Fibroblast of lung (primary cell): ENCODE measurements at regions not wholly inside any gene's neighbourhood (a gene's known extent, or its start where the extent isn't known, plus 50 kb on each side); places are given as distances from the start of the nearest gene placed in this dataset.

Experiments used
- DNase-seq, 2 donors: peaks; one replicate each; pipeline versions ENCODE4 v3.0.0 to v3.0.0-alpha.2; 2010; ENCODE audit warnings: low read depth in 2 of 2
- H2AFZ ChIP-seq: 2 replicates; pipeline ENCODE4 v1.5.1; 2012; ENCODE audit warnings: low read length, control low read depth, inconsistent platforms
- H3K27ac ChIP-seq: 2 replicates; pipeline ENCODE4 v1.5.1; 2011; ENCODE audit warnings: low read length, control low read depth; ENCODE audit not compliant: insufficient read depth
- H3K27me3 ChIP-seq: 2 replicates; pipeline ENCODE4 v1.5.1; 2011; ENCODE audit warnings: mild to moderate bottlenecking, low read length; ENCODE audit not compliant: control insufficient read depth, insufficient read depth
- H3K36me3 ChIP-seq: 2 replicates; pipeline ENCODE4 v1.5.1; 2011; ENCODE audit warnings: low read length; ENCODE audit not compliant: control insufficient read depth, insufficient read depth
- H3K4me1 ChIP-seq: 2 replicates; pipeline ENCODE4 v1.5.1; 2011; ENCODE audit warnings: low read length; ENCODE audit not compliant: control insufficient read depth, insufficient read depth; ENCODE audit errors: extremely low read depth
- H3K4me2 ChIP-seq: 2 replicates; pipeline ENCODE4 v1.5.1; 2011; ENCODE audit warnings: low read length, control low read depth; ENCODE audit not compliant: insufficient read depth; ENCODE audit errors: extremely low read depth
- H3K4me3 ChIP-seq, 4 experiments: fragments of 200-600 bp in 1 of 4; sonication (generic) in 1 of 4; replicated peaks in 1 of 4; 2 replicates each; pipeline ENCODE4 v1.5.1; 2011 to 2016; ENCODE audit warnings: low read length in 4 of 4, low read depth in 3 of 4, mild to moderate bottlenecking in 3 of 4, control low read depth in 2 of 4, inconsistent platforms in 1 of 4, mixed read lengths in 1 of 4; ENCODE audit not compliant: insufficient read depth in 1 of 4; ENCODE audit errors: control extremely low read depth in 1 of 4
- H3K79me2 ChIP-seq: 2 replicates; pipeline ENCODE4 v1.5.1; 2012; ENCODE audit warnings: mild to moderate bottlenecking, low read length, inconsistent platforms; ENCODE audit not compliant: control insufficient read depth, insufficient read depth
- H3K9ac ChIP-seq: 2 replicates; pipeline ENCODE4 v1.5.1; 2011; ENCODE audit warnings: mild to moderate bottlenecking, low read length, control low read depth; ENCODE audit not compliant: insufficient read depth
- H3K9me3 ChIP-seq: 2 replicates; pipeline ENCODE4 v1.5.1; 2012; ENCODE audit warnings: low read depth, low read length; ENCODE audit not compliant: control insufficient read depth, insufficient read depth
- H4K20me1 ChIP-seq: 2 replicates; pipeline ENCODE4 v1.5.1; 2011; ENCODE audit warnings: low read length; ENCODE audit not compliant: control insufficient read depth, insufficient read depth; ENCODE audit errors: extremely low read depth
- EZH2 ChIP-seq: IDR thresholded peaks from 2 replicates; pipeline ENCODE4 v1.5.1; 2012; ENCODE audit warnings: low read length, control low read depth, mild to moderate bottlenecking; ENCODE audit errors: missing control alignments
- TF ChIP-seq, protein P1 (sequence below), 2 donors: IDR thresholded peaks in 1 of 2; conservative IDR thresholded peaks in 1 of 2; 1 replicate in 1 of 2; 2 replicates in 1 of 2; pipeline ENCODE4 v1.5.1; 2011 to 2012; ENCODE audit warnings: low read length in 2 of 2, control low read depth in 1 of 2, inconsistent platforms in 1 of 2, low read depth in 1 of 2, mild to moderate bottlenecking in 1 of 2

DNA sequence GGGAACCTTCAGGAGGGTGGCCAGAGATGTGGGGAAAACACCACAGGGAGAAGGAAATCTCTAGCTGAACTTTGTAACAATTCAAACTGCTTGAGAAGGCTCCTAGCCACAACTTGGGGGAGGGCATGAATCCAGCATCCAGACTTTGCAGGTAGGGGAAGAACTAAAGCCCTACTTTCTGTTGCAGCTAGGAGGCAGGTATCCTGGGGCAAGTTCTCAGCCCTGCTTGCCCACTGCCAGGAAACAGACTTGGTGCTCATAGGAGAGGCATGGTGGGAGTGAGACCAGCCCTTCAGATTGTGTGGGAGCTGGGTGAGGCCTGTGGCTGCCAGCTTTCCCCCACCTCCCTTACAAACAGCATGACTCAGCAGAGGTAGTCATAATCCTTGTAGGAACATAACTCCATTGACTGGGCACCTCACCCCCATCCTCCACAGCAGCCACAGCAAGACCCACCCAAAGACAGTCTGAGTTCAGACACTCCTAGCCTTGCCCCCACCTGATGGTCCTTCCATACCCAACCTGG is 209.5 kb upstream of the CPEB2 start:
- H3K4me2 ChIP-seq: no peak overlapping the region
- H3K9ac ChIP-seq: no peak overlapping the region
- DNase-seq: peak in 1 of 2 donors; percentile 6
- TF ChIP-seq, protein P1, sequence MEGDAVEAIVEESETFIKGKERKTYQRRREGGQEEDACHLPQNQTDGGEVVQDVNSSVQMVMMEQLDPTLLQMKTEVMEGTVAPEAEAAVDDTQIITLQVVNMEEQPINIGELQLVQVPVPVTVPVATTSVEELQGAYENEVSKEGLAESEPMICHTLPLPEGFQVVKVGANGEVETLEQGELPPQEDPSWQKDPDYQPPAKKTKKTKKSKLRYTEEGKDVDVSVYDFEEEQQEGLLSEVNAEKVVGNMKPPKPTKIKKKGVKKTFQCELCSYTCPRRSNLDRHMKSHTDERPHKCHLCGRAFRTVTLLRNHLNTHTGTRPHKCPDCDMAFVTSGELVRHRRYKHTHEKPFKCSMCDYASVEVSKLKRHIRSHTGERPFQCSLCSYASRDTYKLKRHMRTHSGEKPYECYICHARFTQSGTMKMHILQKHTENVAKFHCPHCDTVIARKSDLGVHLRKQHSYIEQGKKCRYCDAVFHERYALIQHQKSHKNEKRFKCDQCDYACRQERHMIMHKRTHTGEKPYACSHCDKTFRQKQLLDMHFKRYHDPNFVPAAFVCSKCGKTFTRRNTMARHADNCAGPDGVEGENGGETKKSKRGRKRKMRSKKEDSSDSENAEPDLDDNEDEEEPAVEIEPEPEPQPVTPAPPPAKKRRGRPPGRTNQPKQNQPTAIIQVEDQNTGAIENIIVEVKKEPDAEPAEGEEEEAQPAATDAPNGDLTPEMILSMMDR (conservative IDR thresholded peaks at IDR 0.05 in 1 of 2, IDR thresholded peaks at IDR 0.05 in 1 of 2; ENCODE audit: low read depth in 1 of 2, low read length in 2 of 2): no peak
- no peak for TF ChIP-seq EZH2
- no peaks in the 10 kb centered on the region for H3K79me2 ChIP-seq
- H3K36me3 ChIP-seq: no peaks in the 10 kb centered on the region
- H4K20me1 ChIP-seq: no peaks in the 10 kb centered on the region
- H2AFZ ChIP-seq: no peak overlapping the region
- no peaks in the 10 kb centered on the region for H3K9me3 ChIP-seq
- H3K4me3 ChIP-seq: no peak overlapping the region
- no peak overlapping the region for H3K27ac ChIP-seq
- no peaks in the 10 kb centered on the region for H3K27me3 ChIP-seq
- H3K4me1 ChIP-seq: no peaks in the 10 kb centered on the region

- Histone ChIP-seq H4K20me1 (no peaks in the 10 kb centered on the region), H3K79me2 (no peaks in the 10 kb centered on the region), H3K4me1 (no peaks in the 10 kb centered on the region), H3K4me3 (no peak overlapping the region), H3K27ac (no peak overlapping the region), H3K4me2 (no peak overlapping the region), H3K9ac (no peak overlapping the region), H3K27me3 (no peaks in the 10 kb centered on the region), H3K9me3 (no peaks in the 10 kb centered on the region), H2AFZ (no peak overlapping the region), H3K36me3 (no peaks in the 10 kb centered on the region)
- TF ChIP-seq, protein P1 (conservative IDR thresholded peaks at IDR 0.05 in 1 of 2, IDR thresholded peaks at IDR 0.05 in 1 of 2; ENCODE audit: low read depth in 1 of 2, low read length in 2 of 2): no peak
- no peak for TF ChIP-seq EZH2
- DNase-seq: no peak
Measured at GRCh38 chr4:14800977-14801376, 201.3 kb upstream of the CPEB2 start.

- H3K27ac ChIP-seq: no peak overlapping the region
- no peak overlapping the region for H3K4me2 ChIP-seq
- no peaks in the 10 kb centered on the region for H4K20me1 ChIP-seq
- no peak overlapping the region for H3K9ac ChIP-seq
- no peak for TF ChIP-seq EZH2
- TF ChIP-seq, protein P1 (conservative IDR thresholded peaks at IDR 0.05 in 1 of 2, IDR thresholded peaks at IDR 0.05 in 1 of 2; ENCODE audit: low read depth in 1 of 2, low read length in 2 of 2): no peak
- H2AFZ ChIP-seq: no peak overlapping the region
- no peaks in the 10 kb centered on the region for H3K36me3 ChIP-seq
- H3K79me2 ChIP-seq: no peaks in the 10 kb centered on the region
- no peaks in the 10 kb centered on the region for H3K27me3 ChIP-seq
- H3K9me3 ChIP-seq: no peaks in the 10 kb centered on the region
- no peaks in the 10 kb centered on the region for H3K4me1 ChIP-seq
- H3K4me3 ChIP-seq: no peak overlapping the region
- DNase-seq: no peak
Measured at GRCh38 chr4:14802596-14802995, 199.7 kb upstream of the CPEB2 start.
